Uterus (tissue), 3 donors: ENCODE measurements at regions not wholly inside any gene's neighbourhood (a gene's known extent, or its start where the extent isn't known, plus 50 kb on each side); places are given as distances from the start of the nearest gene placed in this dataset.
"Not testable (repeated sequence)": the region's sequence is repeated elsewhere in the genome, so short reads cannot be mapped to it uniquely, and the experiment has no call there.

Experiments used
- DNase-seq, 2 donors: peaks; one replicate each; pipeline ENCODE4 v3.0.0-alpha.2; 2019 to 2020
- H3K27ac ChIP-seq, 2 donors: fragments of 200-600 bp; sonication (generic); 1 replicate in 1 of 2; 2 replicates in 1 of 2; pipeline ENCODE4 v1.5.1; 2016 to 2018
- H3K27me3 ChIP-seq, 2 donors: fragments of 200-600 bp; sonication (generic); one replicate each; pipeline ENCODE4 v1.5.1; 2018 to 2019; ENCODE audit warnings: control low read depth in 1 of 2
- H3K36me3 ChIP-seq, 2 donors: fragments of 200-600 bp; sonication (generic); one replicate each; pipeline ENCODE4 v1.5.1; 2019; ENCODE audit warnings: control low read depth in 1 of 2
- H3K4me1 ChIP-seq, 2 donors: fragments of 200-600 bp; sonication (generic); one replicate each; pipeline ENCODE4 v1.5.1; 2018 to 2019; ENCODE audit warnings: control low read depth in 1 of 2
- H3K4me3 ChIP-seq, 2 donors: fragments of 200-600 bp; sonication (generic); 1 replicate in 1 of 2; 2 replicates in 1 of 2; pipeline ENCODE4 v1.5.1; 2018 to 2019; ENCODE audit warnings: mild to moderate bottlenecking in 1 of 2
- H3K9me3 ChIP-seq, 2 donors: fragments of 200-600 bp; sonication (generic); one replicate each; pipeline ENCODE4 v1.5.1; 2019; ENCODE audit warnings: control low read depth in 1 of 2
- POLR2A ChIP-seq, 2 donors: fragments of 450-650 bp; IDR thresholded peaks; one replicate each; pipeline ENCODE4 v1.6.1; 2016; ENCODE audit warnings: antibody characterized with exemption in 2 of 2, mild to moderate bottlenecking in 1 of 2, moderate library complexity in 1 of 2
- intact Hi-C: fragments of 100-400 bp; cut with DNase I; formaldehyde crosslinking; loops from one replicate; pipeline ENCODE4 v1.15.1; 2023; ENCODE audit warnings: low total_unique reads
- TF ChIP-seq, protein P1 (sequence below), 4 experiments: fragments of 200-600 bp in 2 of 4; fragments of 450-650 bp in 2 of 4; sonication (generic) in 2 of 4; IDR thresholded peaks; one replicate each; pipeline ENCODE4 v1.5.1; 2016 to 2019; ENCODE audit warnings: antibody characterized with exemption in 4 of 4, mild to moderate bottlenecking in 2 of 4, moderate library complexity in 1 of 4
- donor health status: DM: yes; HTN: yes; CAD: no.

DNA sequence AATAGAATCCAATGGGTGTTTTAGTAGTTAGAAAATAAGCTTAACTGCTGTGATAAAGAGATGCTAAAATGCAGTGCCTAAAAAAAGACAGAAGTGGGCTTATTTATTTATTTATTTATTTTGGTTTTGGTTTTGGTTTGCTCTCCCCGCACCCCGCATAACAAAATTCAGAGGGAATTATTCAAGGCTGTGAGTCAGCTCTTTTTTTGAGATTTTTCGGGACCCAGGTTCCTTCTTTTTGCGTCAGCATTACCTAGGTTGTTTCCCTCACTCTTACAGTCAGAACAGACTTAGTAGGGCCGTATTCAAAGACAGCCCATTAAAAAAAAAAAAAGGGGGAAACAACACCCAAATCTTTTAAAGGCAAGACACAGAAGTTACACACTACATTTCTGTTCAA, 1495.5 kb upstream of the ADGRL3 start:
- H3K4me1 ChIP-seq, result no peaks in the 10 kb centered on the region
- no peaks in the 10 kb centered on the region for H3K27me3 ChIP-seq
- DNase-seq, result no peak
- no peaks in the 10 kb centered on the region for H3K9me3 ChIP-seq
- no peak overlapping the region for H3K27ac ChIP-seq
- no peaks in the 10 kb centered on the region for H3K36me3 ChIP-seq
- intact Hi-C loops, result no loop called here
- TF ChIP-seq, protein P1, sequence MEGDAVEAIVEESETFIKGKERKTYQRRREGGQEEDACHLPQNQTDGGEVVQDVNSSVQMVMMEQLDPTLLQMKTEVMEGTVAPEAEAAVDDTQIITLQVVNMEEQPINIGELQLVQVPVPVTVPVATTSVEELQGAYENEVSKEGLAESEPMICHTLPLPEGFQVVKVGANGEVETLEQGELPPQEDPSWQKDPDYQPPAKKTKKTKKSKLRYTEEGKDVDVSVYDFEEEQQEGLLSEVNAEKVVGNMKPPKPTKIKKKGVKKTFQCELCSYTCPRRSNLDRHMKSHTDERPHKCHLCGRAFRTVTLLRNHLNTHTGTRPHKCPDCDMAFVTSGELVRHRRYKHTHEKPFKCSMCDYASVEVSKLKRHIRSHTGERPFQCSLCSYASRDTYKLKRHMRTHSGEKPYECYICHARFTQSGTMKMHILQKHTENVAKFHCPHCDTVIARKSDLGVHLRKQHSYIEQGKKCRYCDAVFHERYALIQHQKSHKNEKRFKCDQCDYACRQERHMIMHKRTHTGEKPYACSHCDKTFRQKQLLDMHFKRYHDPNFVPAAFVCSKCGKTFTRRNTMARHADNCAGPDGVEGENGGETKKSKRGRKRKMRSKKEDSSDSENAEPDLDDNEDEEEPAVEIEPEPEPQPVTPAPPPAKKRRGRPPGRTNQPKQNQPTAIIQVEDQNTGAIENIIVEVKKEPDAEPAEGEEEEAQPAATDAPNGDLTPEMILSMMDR (IDR thresholded peaks at IDR 0.05), result no peak
- TF ChIP-seq POLR2A (IDR thresholded peaks at IDR 0.05), result no peak
- H3K4me3 ChIP-seq, result no peak overlapping the region

DNA sequence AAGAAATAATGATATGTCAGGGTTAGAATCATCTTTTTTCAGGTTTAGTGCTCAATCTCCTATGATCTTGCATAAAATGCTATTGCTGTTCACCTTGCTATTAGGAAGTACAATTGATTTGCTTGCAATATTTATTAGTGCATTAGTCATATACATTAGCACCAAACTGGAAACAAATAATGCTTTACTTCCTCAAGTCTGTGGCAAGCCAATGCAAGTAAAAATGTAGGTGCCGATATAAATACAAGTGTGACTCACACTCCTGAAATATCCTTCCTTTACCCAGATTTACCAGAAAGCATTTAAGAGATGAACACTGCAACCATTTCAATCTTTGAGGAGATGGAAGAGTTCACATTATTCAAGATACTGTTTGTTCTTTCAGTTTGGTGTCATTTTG, 1487.7 kb upstream of the ADGRL3 start:
- H3K36me3 ChIP-seq, result no peaks in the 10 kb centered on the region
- H3K9me3 ChIP-seq, result no peaks in the 10 kb centered on the region
- intact Hi-C loops, result no loop called here
- H3K27me3 ChIP-seq, result no peaks in the 10 kb centered on the region
- no peak overlapping the region for H3K27ac ChIP-seq
- TF ChIP-seq, protein P1 (IDR thresholded peaks at IDR 0.05), result no peak
- no peak for TF ChIP-seq POLR2A (IDR thresholded peaks at IDR 0.05)
- H3K4me3 ChIP-seq, result no peak overlapping the region
- no peak for DNase-seq
- no peaks in the 10 kb centered on the region for H3K4me1 ChIP-seq

DNA sequence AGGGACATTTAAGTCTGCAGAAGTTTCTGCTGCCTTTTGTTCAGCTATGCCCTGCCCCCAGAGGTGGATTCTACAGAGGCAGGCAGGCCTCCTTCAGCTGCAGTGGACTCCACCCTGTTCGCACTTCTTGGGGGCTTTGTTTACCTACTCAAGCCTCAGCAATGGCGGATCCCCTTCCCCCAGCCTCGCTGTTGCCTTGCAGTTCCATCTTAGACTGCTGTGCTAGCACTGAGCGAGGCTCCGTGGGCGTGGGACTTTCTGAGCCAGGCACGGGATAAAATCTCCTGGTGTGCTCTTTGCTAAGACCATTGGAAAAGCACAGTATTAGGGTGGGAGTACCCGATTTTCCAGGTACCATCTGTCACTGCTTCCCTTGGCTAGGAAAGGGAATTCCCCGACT, 1475.8 kb upstream of the ADGRL3 start:
- H3K4me3 ChIP-seq, DNase-seq, H3K9me3 ChIP-seq, H3K36me3 ChIP-seq, H3K4me1 ChIP-seq, H3K27ac ChIP-seq, intact Hi-C loops, H3K27me3 ChIP-seq: not testable (repeated sequence)

DNA sequence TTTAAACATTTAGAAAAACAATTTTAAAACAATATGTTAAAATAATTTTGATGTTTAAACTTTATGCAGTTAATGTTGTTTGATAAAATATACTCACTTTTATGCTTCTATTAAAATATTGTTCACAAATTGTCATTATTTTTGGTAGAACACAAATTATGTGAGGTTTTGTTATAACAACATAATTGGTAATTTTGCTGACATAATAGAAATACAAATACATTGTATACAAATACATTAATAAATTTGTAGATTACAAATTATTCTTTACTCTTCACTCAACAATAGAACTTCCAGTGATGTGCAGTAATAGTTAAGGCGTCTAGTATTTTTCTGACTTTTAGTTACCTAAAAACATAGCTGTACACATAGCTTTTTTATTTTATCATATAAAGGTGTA, 1472.4 kb upstream of the ADGRL3 start:
- no peaks in the 10 kb centered on the region for H3K36me3 ChIP-seq
- H3K27ac ChIP-seq, result no peak overlapping the region

DNA sequence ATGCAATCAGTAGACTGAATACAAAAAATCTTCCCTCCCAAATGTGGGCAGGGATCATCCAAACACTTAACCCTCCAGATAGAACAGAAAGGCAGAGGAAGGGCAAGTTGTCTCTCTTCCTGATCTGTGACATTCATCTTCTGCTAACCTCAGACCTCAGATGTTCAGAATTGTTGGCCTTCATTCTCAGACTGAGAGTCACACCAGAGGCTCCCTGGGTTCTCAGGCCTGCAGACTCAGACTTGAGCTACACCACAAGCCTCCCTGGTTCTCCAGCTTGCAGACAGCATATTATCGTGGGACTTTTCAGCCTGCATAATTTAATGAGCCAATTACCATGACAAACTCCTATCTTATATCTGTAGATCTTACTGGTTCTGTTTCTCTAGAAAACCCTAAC, 1471.6 kb upstream of the ADGRL3 start:
- no peak for TF ChIP-seq POLR2A (IDR thresholded peaks at IDR 0.05)
- TF ChIP-seq, protein P1 (IDR thresholded peaks at IDR 0.05), result no peak
- Histone ChIP-seq H3K4me3 (no peak overlapping the region), H3K36me3 (no peaks in the 10 kb centered on the region), H3K9me3 (no peaks in the 10 kb centered on the region), H3K4me1 (no peaks in the 10 kb centered on the region), H3K27ac (no peak overlapping the region), H3K27me3 (no peaks in the 10 kb centered on the region)
- no peak for DNase-seq
- intact Hi-C loops, result no loop called here

More for the DNA sequence above, 1472.4 kb upstream of the ADGRL3 start:
- no peak overlapping the region for H3K4me3 ChIP-seq
- DNase-seq, result no peak
- no peaks in the 10 kb centered on the region for H3K9me3 ChIP-seq
- no peaks in the 10 kb centered on the region for H3K4me1 ChIP-seq
- no peak for TF ChIP-seq POLR2A (IDR thresholded peaks at IDR 0.05)
- TF ChIP-seq, protein P1 (IDR thresholded peaks at IDR 0.05), result no peak
- no peaks in the 10 kb centered on the region for H3K27me3 ChIP-seq
- intact Hi-C loops, result no loop called here

DNA sequence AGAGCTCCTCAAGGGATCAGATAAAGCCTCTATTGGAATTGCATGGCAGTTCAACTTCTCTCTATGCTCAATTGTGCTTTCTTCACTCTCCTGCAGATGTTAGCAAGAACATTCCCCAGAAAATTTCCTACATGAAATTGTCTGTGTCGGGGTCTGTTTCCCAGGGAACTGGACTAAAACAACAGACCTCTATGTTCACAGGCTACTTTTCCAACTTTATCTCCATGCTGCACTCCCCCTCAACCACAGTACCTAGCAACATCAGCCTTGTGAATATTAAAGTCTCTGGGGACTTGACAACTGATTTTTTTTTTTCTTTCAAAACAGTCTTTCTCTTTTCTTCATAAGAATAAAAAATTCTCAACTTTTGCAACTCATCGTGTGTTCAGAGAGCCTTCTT, 1470.8 kb upstream of the ADGRL3 start:
- H3K9me3 ChIP-seq, result no peaks in the 10 kb centered on the region

More for the DNA sequence above, 1470.8 kb upstream of the ADGRL3 start:
- intact Hi-C loops, result no loop called here
- Histone ChIP-seq H3K27me3 (no peaks in the 10 kb centered on the region), H3K4me1 (no peaks in the 10 kb centered on the region), H3K36me3 (no peaks in the 10 kb centered on the region), H3K4me3 (no peak overlapping the region), H3K27ac (no peak overlapping the region)
- DNase-seq, result no peak
- TF ChIP-seq, protein P1 (IDR thresholded peaks at IDR 0.05), result no peak
- no peak for TF ChIP-seq POLR2A (IDR thresholded peaks at IDR 0.05)
